ENCODE measurements at regions not wholly inside any gene's neighbourhood (a gene's known extent, or its start where the extent isn't known, plus 50 kb on each side); places are given as distances from the start of the nearest gene placed in this dataset.

DNA sequence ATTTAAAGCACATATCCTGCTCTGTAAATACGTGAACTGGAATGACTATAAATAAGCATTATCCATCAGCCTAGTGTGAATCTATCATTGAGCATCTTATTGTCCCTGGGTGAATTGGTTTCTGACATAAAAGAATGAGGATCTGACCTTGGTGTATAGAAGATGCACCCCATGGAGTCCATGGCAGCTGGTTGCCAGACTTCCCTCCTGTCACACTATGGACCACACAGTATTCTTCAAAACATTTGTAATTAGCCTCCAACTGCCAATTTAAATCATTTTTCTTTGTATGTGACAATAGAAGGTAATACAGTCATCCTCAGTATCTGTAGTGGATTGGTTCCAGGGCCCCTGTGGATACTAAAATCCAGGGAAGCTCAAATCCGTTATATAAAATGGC, 238.1 kb upstream of the ZWINT start:
- no peaks in the 10 kb centered on the region for H3K79me2 ChIP-seq (replicated peaks; ENCODE audit: insufficient read depth)
- H3K27me3 Mint-ChIP-seq (ENCODE audit: insufficient read depth, low read depth, poor library complexity): no peaks in the 10 kb centered on the region
- DNase-seq (ENCODE audit: low spot score) (no peak), ATAC-seq (no peak)
- no peaks in the 10 kb centered on the region for H3K36me3 Mint-ChIP-seq (ENCODE audit: low read depth)
- H3K4me3 Mint-ChIP-seq: no peak overlapping the region
- no peaks in the 10 kb centered on the region for H3K9me2 ChIP-seq (ENCODE audit: insufficient read depth)
- H3K27ac Mint-ChIP-seq: no peak overlapping the region
- no peak overlapping the region for H3K4me3 ChIP-seq
- no peaks in the 10 kb centered on the region for H3K4me1 ChIP-seq (ENCODE audit: insufficient read depth)
- no peaks in the 10 kb centered on the region for H3K9me3 Mint-ChIP-seq
- TF ChIP-seq ZNF114 (CRISPR knock-in tag; IDR thresholded peaks at IDR 0.05) (no peak), ZNF462 (CRISPR knock-in tag; IDR thresholded peaks at IDR 0.05) (no peak), ETS1 (IDR thresholded peaks at IDR 0.05) (no peak), EZH2phosphoT487 (IDR thresholded peaks at IDR 0.05; ENCODE audit: unreplicated experiment) (no peak), CREB1 (CRISPR knock-in tag; IDR thresholded peaks at IDR 0.05; ENCODE audit: low read depth) (no peak), STAT1 (IDR thresholded peaks at IDR 0.05; ENCODE audit: unreplicated experiment) (no peak), ZNF331 (CRISPR knock-in tag; IDR thresholded peaks at IDR 0.05; ENCODE audit: low read depth) (no peak), EZH2 (IDR thresholded peaks at IDR 0.05; ENCODE audit: low read depth, unreplicated experiment) (no peak), NANOG (IDR thresholded peaks at IDR 0.05; ENCODE audit: borderline replicate concordance) (no peak), JUNB (IDR thresholded peaks at IDR 0.05; ENCODE audit: unreplicated experiment) (no peak), POLR2AphosphoS5 (IDR thresholded peaks at IDR 0.05; ENCODE audit: low read depth) (no peak)
- TF ChIP-seq, protein P1, sequence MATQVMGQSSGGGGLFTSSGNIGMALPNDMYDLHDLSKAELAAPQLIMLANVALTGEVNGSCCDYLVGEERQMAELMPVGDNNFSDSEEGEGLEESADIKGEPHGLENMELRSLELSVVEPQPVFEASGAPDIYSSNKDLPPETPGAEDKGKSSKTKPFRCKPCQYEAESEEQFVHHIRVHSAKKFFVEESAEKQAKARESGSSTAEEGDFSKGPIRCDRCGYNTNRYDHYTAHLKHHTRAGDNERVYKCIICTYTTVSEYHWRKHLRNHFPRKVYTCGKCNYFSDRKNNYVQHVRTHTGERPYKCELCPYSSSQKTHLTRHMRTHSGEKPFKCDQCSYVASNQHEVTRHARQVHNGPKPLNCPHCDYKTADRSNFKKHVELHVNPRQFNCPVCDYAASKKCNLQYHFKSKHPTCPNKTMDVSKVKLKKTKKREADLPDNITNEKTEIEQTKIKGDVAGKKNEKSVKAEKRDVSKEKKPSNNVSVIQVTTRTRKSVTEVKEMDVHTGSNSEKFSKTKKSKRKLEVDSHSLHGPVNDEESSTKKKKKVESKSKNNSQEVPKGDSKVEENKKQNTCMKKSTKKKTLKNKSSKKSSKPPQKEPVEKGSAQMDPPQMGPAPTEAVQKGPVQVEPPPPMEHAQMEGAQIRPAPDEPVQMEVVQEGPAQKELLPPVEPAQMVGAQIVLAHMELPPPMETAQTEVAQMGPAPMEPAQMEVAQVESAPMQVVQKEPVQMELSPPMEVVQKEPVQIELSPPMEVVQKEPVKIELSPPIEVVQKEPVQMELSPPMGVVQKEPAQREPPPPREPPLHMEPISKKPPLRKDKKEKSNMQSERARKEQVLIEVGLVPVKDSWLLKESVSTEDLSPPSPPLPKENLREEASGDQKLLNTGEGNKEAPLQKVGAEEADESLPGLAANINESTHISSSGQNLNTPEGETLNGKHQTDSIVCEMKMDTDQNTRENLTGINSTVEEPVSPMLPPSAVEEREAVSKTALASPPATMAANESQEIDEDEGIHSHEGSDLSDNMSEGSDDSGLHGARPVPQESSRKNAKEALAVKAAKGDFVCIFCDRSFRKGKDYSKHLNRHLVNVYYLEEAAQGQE (IDR thresholded peaks at IDR 0.05; ENCODE audit: unreplicated experiment): no peak
- TF ChIP-seq, protein P2, sequence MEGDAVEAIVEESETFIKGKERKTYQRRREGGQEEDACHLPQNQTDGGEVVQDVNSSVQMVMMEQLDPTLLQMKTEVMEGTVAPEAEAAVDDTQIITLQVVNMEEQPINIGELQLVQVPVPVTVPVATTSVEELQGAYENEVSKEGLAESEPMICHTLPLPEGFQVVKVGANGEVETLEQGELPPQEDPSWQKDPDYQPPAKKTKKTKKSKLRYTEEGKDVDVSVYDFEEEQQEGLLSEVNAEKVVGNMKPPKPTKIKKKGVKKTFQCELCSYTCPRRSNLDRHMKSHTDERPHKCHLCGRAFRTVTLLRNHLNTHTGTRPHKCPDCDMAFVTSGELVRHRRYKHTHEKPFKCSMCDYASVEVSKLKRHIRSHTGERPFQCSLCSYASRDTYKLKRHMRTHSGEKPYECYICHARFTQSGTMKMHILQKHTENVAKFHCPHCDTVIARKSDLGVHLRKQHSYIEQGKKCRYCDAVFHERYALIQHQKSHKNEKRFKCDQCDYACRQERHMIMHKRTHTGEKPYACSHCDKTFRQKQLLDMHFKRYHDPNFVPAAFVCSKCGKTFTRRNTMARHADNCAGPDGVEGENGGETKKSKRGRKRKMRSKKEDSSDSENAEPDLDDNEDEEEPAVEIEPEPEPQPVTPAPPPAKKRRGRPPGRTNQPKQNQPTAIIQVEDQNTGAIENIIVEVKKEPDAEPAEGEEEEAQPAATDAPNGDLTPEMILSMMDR (conservative IDR thresholded peaks at IDR 0.05; ENCODE audit: low read depth in 2 of 2): no peak
- no peaks in the 10 kb centered on the region for H4K20me1 ChIP-seq (replicated peaks; ENCODE audit: insufficient read depth)
- no peaks in the 10 kb centered on the region for H3K36me3 ChIP-seq (ENCODE audit: insufficient read depth)
- H2AFZ ChIP-seq: no peak overlapping the region
- H3K4me2 ChIP-seq: no peak overlapping the region
- no peaks in the 10 kb centered on the region for H3F3A ChIP-seq (replicated peaks; ENCODE audit: low read depth)
- no peak overlapping the region for H3K27ac ChIP-seq (ENCODE audit: low read depth)
- no peaks in the 10 kb centered on the region for H3K27me3 ChIP-seq (ENCODE audit: insufficient read depth)
- H3K4me1 Mint-ChIP-seq: peaks cover 4% of the 10 kb centered on the region; the same call in 1 of the 3 replicates
